ENCODE measurements at regions not wholly inside any gene's neighbourhood (a gene's known extent, or its start where the extent isn't known, plus 50 kb on each side); places are given as distances from the start of the nearest gene placed in this dataset.

GRCh38 chr19:5251096-5252065 lies 89.2 kb downstream of the PTPRS start:
- TF ChIP-seq CTCF (IDR thresholded peaks at IDR 0.05; ENCODE audit: insufficient read depth, low read length, poor library complexity, severe bottlenecking) = no peak

DNA sequence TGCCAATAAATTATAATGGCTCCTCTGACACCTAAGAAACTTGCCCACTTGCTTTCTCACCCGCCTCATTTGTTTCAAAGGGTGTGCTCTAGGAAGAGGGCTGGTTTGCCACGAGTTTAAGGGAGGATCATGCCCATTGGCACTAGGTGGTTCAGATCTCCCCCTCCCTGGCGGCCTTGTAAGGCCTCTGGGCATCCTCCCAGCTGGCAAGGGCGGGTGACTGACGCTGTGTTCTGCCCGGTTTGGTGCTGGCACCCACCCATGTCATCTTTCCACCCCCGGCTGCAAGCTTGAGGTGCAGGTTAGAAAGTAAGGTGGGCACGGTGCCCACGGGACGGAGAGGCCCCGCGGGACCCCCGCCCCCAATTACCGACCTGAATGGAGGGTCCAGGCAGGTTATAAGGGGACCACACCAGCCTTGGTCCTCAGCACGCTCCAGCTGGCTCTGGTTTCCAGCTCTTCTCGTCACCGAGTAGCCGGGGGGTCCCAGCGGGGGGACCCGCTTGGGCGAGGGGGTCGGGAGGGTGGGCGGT lies 90.4 kb downstream of the PTPRS start:
- no peak for TF ChIP-seq CTCF (IDR thresholded peaks at IDR 0.05; ENCODE audit: insufficient read depth, low read length, poor library complexity, severe bottlenecking)
- no peaks in the 10 kb centered on the region for H3K36me3 ChIP-seq (ENCODE audit: control insufficient read depth, insufficient read depth, low read length)
- no peak overlapping the region for H3K4me3 ChIP-seq (replicated peaks; ENCODE audit: low read depth, low read length)
- no peak for DNase-seq (ENCODE audit: extremely low read depth, insufficient read length)
- no peaks in the 10 kb centered on the region; the same call in 1 of the 2 replicates for H3K27me3 ChIP-seq (replicated peaks; ENCODE audit: control insufficient read depth, insufficient read depth, low read length)

More at GRCh38 chr19:5251096-5252065, 89.2 kb downstream of the PTPRS start:
- Histone ChIP-seq H3K4me3 (replicated peaks; ENCODE audit: low read depth, low read length) (no peak overlapping the region), H3K27me3 (replicated peaks; ENCODE audit: control insufficient read depth, insufficient read depth, low read length) (no peaks in the 10 kb centered on the region; the same call in 1 of the 2 replicates), H3K36me3 (ENCODE audit: control insufficient read depth, insufficient read depth, low read length) (no peaks in the 10 kb centered on the region)
- no peak for DNase-seq (ENCODE audit: extremely low read depth, insufficient read length)

DNA sequence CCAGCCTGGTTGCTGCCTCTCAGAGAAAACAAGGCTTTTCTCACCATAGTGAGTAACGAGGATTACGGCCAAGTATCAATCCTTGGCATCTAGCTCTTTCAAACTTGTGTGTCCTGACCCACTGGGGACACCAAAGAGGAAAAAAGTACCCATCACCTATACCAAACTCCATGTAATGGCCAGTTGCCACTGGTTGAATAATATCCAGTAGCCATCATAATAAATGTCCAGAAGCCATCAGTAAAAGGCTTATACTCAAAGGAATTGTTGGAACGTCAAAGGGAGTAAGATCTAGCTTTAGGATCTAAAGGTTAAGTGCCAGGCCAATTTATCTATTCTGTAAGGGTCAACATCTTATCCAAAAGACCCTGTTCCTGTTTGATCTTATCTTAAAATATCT lies 91.1 kb downstream of the PTPRS start:
- TF ChIP-seq CTCF (IDR thresholded peaks at IDR 0.05; ENCODE audit: insufficient read depth, low read length, poor library complexity, severe bottlenecking) = no peak
- no peak for DNase-seq (ENCODE audit: extremely low read depth, insufficient read length)

GRCh38 chr19:5247957-5248705 lies 92.5 kb downstream of the PTPRS start:
- H3K4me3 ChIP-seq (replicated peaks; ENCODE audit: low read depth, low read length) = no peak overlapping the region
- TF ChIP-seq CTCF (IDR thresholded peaks at IDR 0.05; ENCODE audit: insufficient read depth, low read length, poor library complexity, severe bottlenecking) = no peak
- H3K36me3 ChIP-seq (ENCODE audit: control insufficient read depth, insufficient read depth, low read length) = no peaks in the 10 kb centered on the region
- no peaks in the 10 kb centered on the region; the same call in 1 of the 2 replicates for H3K27me3 ChIP-seq (replicated peaks; ENCODE audit: control insufficient read depth, insufficient read depth, low read length)
- no peak for DNase-seq (ENCODE audit: extremely low read depth, insufficient read length)

More for the DNA sequence above, 91.1 kb downstream of the PTPRS start:
- no peaks in the 10 kb centered on the region; the same call in 1 of the 2 replicates for H3K27me3 ChIP-seq (replicated peaks; ENCODE audit: control insufficient read depth, insufficient read depth, low read length)
- no peaks in the 10 kb centered on the region for H3K36me3 ChIP-seq (ENCODE audit: control insufficient read depth, insufficient read depth, low read length)
- H3K4me3 ChIP-seq (replicated peaks; ENCODE audit: low read depth, low read length) = no peak overlapping the region

- Histone ChIP-seq H3K4me3 (replicated peaks; ENCODE audit: low read depth, low read length) (no peak overlapping the region), H3K36me3 (ENCODE audit: control insufficient read depth, insufficient read depth, low read length) (no peaks in the 10 kb centered on the region), H3K27me3 (replicated peaks; ENCODE audit: control insufficient read depth, insufficient read depth, low read length) (no peaks in the 10 kb centered on the region; the same call in 1 of the 2 replicates)
- no peak for TF ChIP-seq CTCF (IDR thresholded peaks at IDR 0.05; ENCODE audit: insufficient read depth, low read length, poor library complexity, severe bottlenecking)
- DNase-seq (ENCODE audit: extremely low read depth, insufficient read length) = no peak
Observed at GRCh38 chr19:5246554-5247155, 94.0 kb downstream of the PTPRS start.

Data from GM06990 (cell line).